ENCODE measurements at regions not wholly inside any gene's neighbourhood (a gene's known extent, or its start where the extent isn't known, plus 50 kb on each side); places are given as distances from the start of the nearest gene placed in this dataset.

GRCh38 chr17:74099442-74100340, 103.8 kb upstream of the RPL38 start:
- H2AFZ ChIP-seq (replicated peaks): no peak overlapping the region
- H3K36me3 ChIP-seq: no peaks in the 10 kb centered on the region
- Mint-ChIP-seq H3K4me3 (no peak overlapping the region), H3K27me3 (ENCODE audit: insufficient read depth, low read depth) (peaks cover 3% of the 10 kb centered on the region), H3K9me3 (no peaks in the 10 kb centered on the region), H3K36me3 (no peaks in the 10 kb centered on the region), H3K27ac (no peak overlapping the region), H3K4me1 (peaks cover 8% of the 10 kb centered on the region)
- H3F3A ChIP-seq (ENCODE audit: low read depth): no peaks in the 10 kb centered on the region
- H3K9me3 ChIP-seq (ENCODE audit: low read depth): no peaks in the 10 kb centered on the region
- H3K27ac ChIP-seq: no peak overlapping the region
- H3K9ac ChIP-seq: no peak overlapping the region
- H3K27me3 ChIP-seq: no peaks in the 10 kb centered on the region
- peaks cover 12% of the 10 kb centered on the region for H3K4me1 ChIP-seq
- H3K79me2 ChIP-seq (ENCODE audit: low read depth): no peaks in the 10 kb centered on the region
- no peak for DNase-seq (ENCODE audit: low spot score)
- TF ChIP-seq EZH2 (IDR thresholded peaks at IDR 0.05) (no peak), CTCF (IDR thresholded peaks at IDR 0.05) (no peak), EZH2phosphoT487 (IDR thresholded peaks at IDR 0.05) (no peak)
- H3K4me2 ChIP-seq: no peak overlapping the region
- no peak overlapping the region for H3K4me3 ChIP-seq
- H4K20me1 ChIP-seq (ENCODE audit: low read depth): no peaks in the 10 kb centered on the region

GRCh38 chr17:74104921-74105320, 98.6 kb upstream of the RPL38 start:
- H3K4me3 ChIP-seq: no peak overlapping the region
- no peaks in the 10 kb centered on the region for H3K36me3 ChIP-seq
- DNase-seq (ENCODE audit: low spot score): no peak
- H3K27ac ChIP-seq: no peak overlapping the region
- no peaks in the 10 kb centered on the region for H3K27me3 ChIP-seq
- H3K79me2 ChIP-seq (ENCODE audit: low read depth): no peaks in the 10 kb centered on the region
- no peaks in the 10 kb centered on the region for H4K20me1 ChIP-seq (ENCODE audit: low read depth)
- Mint-ChIP-seq H3K4me1 (peaks cover 31% of the 10 kb centered on the region), H3K27me3 (ENCODE audit: insufficient read depth, low read depth) (peaks cover 2% of the 10 kb centered on the region), H3K9me3 (no peaks in the 10 kb centered on the region), H3K27ac (no peak overlapping the region), H3K4me3 (no peak overlapping the region), H3K36me3 (no peaks in the 10 kb centered on the region)
- no peak overlapping the region for H3K4me2 ChIP-seq
- H3K4me1 ChIP-seq: peaks cover 21% of the 10 kb centered on the region
- H3K9ac ChIP-seq: no peak overlapping the region
- no peak overlapping the region for H2AFZ ChIP-seq (replicated peaks)
- no peaks in the 10 kb centered on the region for H3K9me3 ChIP-seq (ENCODE audit: low read depth)
- peaks cover 6% of the 10 kb centered on the region for H3F3A ChIP-seq (ENCODE audit: low read depth)
- TF ChIP-seq EZH2 (IDR thresholded peaks at IDR 0.05) (no peak), EZH2phosphoT487 (IDR thresholded peaks at IDR 0.05) (no peak), CTCF (IDR thresholded peaks at IDR 0.05) (no peak)

GRCh38 chr17:74107107-74107506, 96.4 kb upstream of the RPL38 start:
- Histone ChIP-seq H3K4me3 (no peak overlapping the region), H3K27ac (no peak overlapping the region), H3K9ac (no peak overlapping the region), H3F3A (ENCODE audit: low read depth) (peaks cover 6% of the 10 kb centered on the region), H3K79me2 (ENCODE audit: low read depth) (no peaks in the 10 kb centered on the region), H3K9me3 (ENCODE audit: low read depth) (no peaks in the 10 kb centered on the region), H3K4me2 (no peak overlapping the region), H4K20me1 (ENCODE audit: low read depth) (no peaks in the 10 kb centered on the region), H3K36me3 (no peaks in the 10 kb centered on the region), H2AFZ (replicated peaks) (no peak overlapping the region), H3K4me1 (peaks cover 26% of the 10 kb centered on the region), H3K27me3 (no peaks in the 10 kb centered on the region)
- DNase-seq (ENCODE audit: low spot score): no peak
- H3K36me3 Mint-ChIP-seq: peaks cover 1% of the 10 kb centered on the region
- H3K4me1 Mint-ChIP-seq: peaks cover 41% of the 10 kb centered on the region
- H3K9me3 Mint-ChIP-seq: peaks cover 1% of the 10 kb centered on the region
- H3K4me3 Mint-ChIP-seq: peak overlapping the region; percentile 36
- peaks cover 6% of the 10 kb centered on the region for H3K27me3 Mint-ChIP-seq (ENCODE audit: insufficient read depth, low read depth)
- H3K27ac Mint-ChIP-seq: peak overlapping the region; percentile 86
- TF ChIP-seq CTCF (IDR thresholded peaks at IDR 0.05) (no peak), EZH2 (IDR thresholded peaks at IDR 0.05) (no peak), EZH2phosphoT487 (IDR thresholded peaks at IDR 0.05) (no peak)

Data from neural progenitor cell (in vitro differentiated cells).